GM23338 (cell line): ENCODE measurements at regions not wholly inside any gene's neighbourhood (a gene's known extent, or its start where the extent isn't known, plus 50 kb on each side); places are given as distances from the start of the nearest gene placed in this dataset.

Experiments used
- ATAC-seq: fragments of 200-7000 bp; cut with Tn5 transposase; 3 replicates; pipeline ENCODE4 v1.9.1; 2020
- DNase-seq: peaks from one replicate; pipeline ENCODE4 v3.0.0-alpha.2; 2015; ENCODE audit warnings: low spot score
- H2AFZ ChIP-seq: fragments of 200-600 bp; sonication (generic); 2 replicates; pipeline ENCODE4 v1.8.0; 2016; ENCODE audit warnings: antibody characterized with exemption, mild to moderate bottlenecking, moderate library complexity
- H3F3A ChIP-seq: fragments of 200-600 bp; sonication (generic); replicated peaks from 2 replicates; pipeline ENCODE4 v1.8.0; 2017; ENCODE audit warnings: antibody characterized with exemption, mixed run types, low read depth
- H3K27ac ChIP-seq: fragments of 200-600 bp; sonication (generic); 2 replicates; pipeline ENCODE4 v1.6.1; 2016; ENCODE audit warnings: low read depth
- H3K27me3 ChIP-seq: fragments of 200-600 bp; sonication (generic); 2 replicates; pipeline ENCODE4 v1.8.0; 2016; ENCODE audit warnings: mild to moderate bottlenecking, mixed run types, moderate library complexity; ENCODE audit not compliant: insufficient read depth
- H3K36me3 ChIP-seq: fragments of 200-600 bp; sonication (generic); 2 replicates; pipeline ENCODE4 v1.8.0; 2016; ENCODE audit warnings: mild to moderate bottlenecking; ENCODE audit not compliant: insufficient read depth
- H3K4me1 ChIP-seq: fragments of 200-600 bp; sonication (generic); 2 replicates; pipeline ENCODE4 v1.8.0; 2016; ENCODE audit warnings: mild to moderate bottlenecking, moderate library complexity; ENCODE audit not compliant: insufficient read depth
- H3K4me2 ChIP-seq: fragments of 200-600 bp; sonication (generic); 2 replicates; pipeline ENCODE4 v1.7.1; 2017; ENCODE audit warnings: mixed run types
- H3K4me3 ChIP-seq: fragments of 200-600 bp; sonication (generic); 2 replicates; pipeline ENCODE4 v1.6.1; 2016; ENCODE audit warnings: mixed run types
- H3K79me2 ChIP-seq: fragments of 200-600 bp; sonication (generic); replicated peaks from 2 replicates; pipeline ENCODE4 v1.8.0; 2017; ENCODE audit warnings: mild to moderate bottlenecking; ENCODE audit not compliant: insufficient read depth
- H3K9me2 ChIP-seq: fragments of 200-600 bp; sonication (generic); 2 replicates; pipeline ENCODE4 v1.8.0; 2017; ENCODE audit not compliant: insufficient read depth
- H4K20me1 ChIP-seq: fragments of 200-600 bp; sonication (generic); replicated peaks from 2 replicates; pipeline ENCODE4 v1.8.0; 2017; ENCODE audit warnings: mild to moderate bottlenecking; ENCODE audit not compliant: insufficient read depth
- H3K27ac Mint-ChIP-seq: 2 replicates; pipeline ENCODE4 v1.8.0; 2020; ENCODE audit warnings: inconsistent platforms, mild to moderate bottlenecking, moderate library complexity, mixed read lengths
- H3K27me3 Mint-ChIP-seq: 3 replicates; pipeline ENCODE4 v1.8.0; 2022; ENCODE audit warnings: low read depth, mild to moderate bottlenecking, moderate library complexity, mixed read lengths, inconsistent platforms; ENCODE audit not compliant: insufficient read depth, poor library complexity
- H3K36me3 Mint-ChIP-seq: 3 replicates; pipeline ENCODE4 v1.8.0; 2021; ENCODE audit warnings: low read depth, mild to moderate bottlenecking, inconsistent platforms, moderate library complexity, mixed read lengths
- H3K4me1 Mint-ChIP-seq: 3 replicates; pipeline ENCODE4 v1.8.0; 2020; ENCODE audit warnings: mild to moderate bottlenecking, inconsistent platforms, mixed read lengths
- H3K4me3 Mint-ChIP-seq: 3 replicates; pipeline ENCODE4 v1.8.0; 2021; ENCODE audit warnings: moderate library complexity, mild to moderate bottlenecking, inconsistent platforms, mixed read lengths
- H3K9me3 Mint-ChIP-seq: 3 replicates; pipeline ENCODE4 v1.8.0; 2020; ENCODE audit warnings: moderate library complexity, mild to moderate bottlenecking, inconsistent platforms, mixed read lengths
- EZH2phosphoT487 ChIP-seq: fragments of 200-600 bp; sonication (generic); IDR thresholded peaks from one replicate; pipeline ENCODE4 v1.8.1; 2018; ENCODE audit warnings: antibody characterized with exemption; ENCODE audit not compliant: unreplicated experiment
- JUNB ChIP-seq: IDR thresholded peaks from one replicate; pipeline ENCODE4 v1.6.1; 2016; ENCODE audit warnings: antibody characterized with exemption; ENCODE audit not compliant: unreplicated experiment
- NANOG ChIP-seq: IDR thresholded peaks from 2 replicates; pipeline ENCODE4 v1.6.1; 2016; ENCODE audit warnings: antibody characterized with exemption, borderline replicate concordance
- STAT1 ChIP-seq: IDR thresholded peaks from one replicate; pipeline ENCODE4 v1.6.1; 2016; ENCODE audit warnings: antibody characterized with exemption; ENCODE audit not compliant: unreplicated experiment
- ZNF114 ChIP-seq: fragments of 250-450 bp; sonication (Bioruptor Pico); IDR thresholded peaks from 2 replicates; pipeline ENCODE4 v1.5.0; 2020; ENCODE audit warnings: mild to moderate bottlenecking, moderate library complexity
- ZNF331 ChIP-seq: fragments of 250-450 bp; sonication (Bioruptor Pico); IDR thresholded peaks from 2 replicates; pipeline ENCODE4 v1.5.0; 2020; ENCODE audit warnings: low read depth, mild to moderate bottlenecking, moderate library complexity
- TF ChIP-seq, protein P1 (sequence below): IDR thresholded peaks from one replicate; pipeline ENCODE4 v1.6.1; 2018; ENCODE audit warnings: antibody characterized with exemption; ENCODE audit not compliant: unreplicated experiment
- TF ChIP-seq, protein P2 (sequence below), 2 experiments: fragments of 200-600 bp in 1 of 2; sonication (generic) in 1 of 2; conservative IDR thresholded peaks; 2 replicates each; pipeline versions ENCODE4 v1.5.1 to v1.6.1; 2016 to 2017; ENCODE audit warnings: antibody characterized with exemption in 2 of 2, low read depth in 2 of 2, mild to moderate bottlenecking in 2 of 2, moderate library complexity in 1 of 2

- TF ChIP-seq ZNF114 (CRISPR knock-in tag) (no peak), NANOG (no peak), JUNB (no peak), ZNF331 (CRISPR knock-in tag) (no peak), EZH2phosphoT487 (no peak), STAT1 (no peak)
- TF ChIP-seq, protein P1, sequence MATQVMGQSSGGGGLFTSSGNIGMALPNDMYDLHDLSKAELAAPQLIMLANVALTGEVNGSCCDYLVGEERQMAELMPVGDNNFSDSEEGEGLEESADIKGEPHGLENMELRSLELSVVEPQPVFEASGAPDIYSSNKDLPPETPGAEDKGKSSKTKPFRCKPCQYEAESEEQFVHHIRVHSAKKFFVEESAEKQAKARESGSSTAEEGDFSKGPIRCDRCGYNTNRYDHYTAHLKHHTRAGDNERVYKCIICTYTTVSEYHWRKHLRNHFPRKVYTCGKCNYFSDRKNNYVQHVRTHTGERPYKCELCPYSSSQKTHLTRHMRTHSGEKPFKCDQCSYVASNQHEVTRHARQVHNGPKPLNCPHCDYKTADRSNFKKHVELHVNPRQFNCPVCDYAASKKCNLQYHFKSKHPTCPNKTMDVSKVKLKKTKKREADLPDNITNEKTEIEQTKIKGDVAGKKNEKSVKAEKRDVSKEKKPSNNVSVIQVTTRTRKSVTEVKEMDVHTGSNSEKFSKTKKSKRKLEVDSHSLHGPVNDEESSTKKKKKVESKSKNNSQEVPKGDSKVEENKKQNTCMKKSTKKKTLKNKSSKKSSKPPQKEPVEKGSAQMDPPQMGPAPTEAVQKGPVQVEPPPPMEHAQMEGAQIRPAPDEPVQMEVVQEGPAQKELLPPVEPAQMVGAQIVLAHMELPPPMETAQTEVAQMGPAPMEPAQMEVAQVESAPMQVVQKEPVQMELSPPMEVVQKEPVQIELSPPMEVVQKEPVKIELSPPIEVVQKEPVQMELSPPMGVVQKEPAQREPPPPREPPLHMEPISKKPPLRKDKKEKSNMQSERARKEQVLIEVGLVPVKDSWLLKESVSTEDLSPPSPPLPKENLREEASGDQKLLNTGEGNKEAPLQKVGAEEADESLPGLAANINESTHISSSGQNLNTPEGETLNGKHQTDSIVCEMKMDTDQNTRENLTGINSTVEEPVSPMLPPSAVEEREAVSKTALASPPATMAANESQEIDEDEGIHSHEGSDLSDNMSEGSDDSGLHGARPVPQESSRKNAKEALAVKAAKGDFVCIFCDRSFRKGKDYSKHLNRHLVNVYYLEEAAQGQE: no peak
- TF ChIP-seq, protein P2, sequence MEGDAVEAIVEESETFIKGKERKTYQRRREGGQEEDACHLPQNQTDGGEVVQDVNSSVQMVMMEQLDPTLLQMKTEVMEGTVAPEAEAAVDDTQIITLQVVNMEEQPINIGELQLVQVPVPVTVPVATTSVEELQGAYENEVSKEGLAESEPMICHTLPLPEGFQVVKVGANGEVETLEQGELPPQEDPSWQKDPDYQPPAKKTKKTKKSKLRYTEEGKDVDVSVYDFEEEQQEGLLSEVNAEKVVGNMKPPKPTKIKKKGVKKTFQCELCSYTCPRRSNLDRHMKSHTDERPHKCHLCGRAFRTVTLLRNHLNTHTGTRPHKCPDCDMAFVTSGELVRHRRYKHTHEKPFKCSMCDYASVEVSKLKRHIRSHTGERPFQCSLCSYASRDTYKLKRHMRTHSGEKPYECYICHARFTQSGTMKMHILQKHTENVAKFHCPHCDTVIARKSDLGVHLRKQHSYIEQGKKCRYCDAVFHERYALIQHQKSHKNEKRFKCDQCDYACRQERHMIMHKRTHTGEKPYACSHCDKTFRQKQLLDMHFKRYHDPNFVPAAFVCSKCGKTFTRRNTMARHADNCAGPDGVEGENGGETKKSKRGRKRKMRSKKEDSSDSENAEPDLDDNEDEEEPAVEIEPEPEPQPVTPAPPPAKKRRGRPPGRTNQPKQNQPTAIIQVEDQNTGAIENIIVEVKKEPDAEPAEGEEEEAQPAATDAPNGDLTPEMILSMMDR (conservative IDR thresholded peaks at IDR 0.05; ENCODE audit: low read depth in 2 of 2): no peak
Measured at GRCh38 chr9:100774962-100775361, 197.1 kb downstream of the CAVIN4 start (continued).

- no peaks in the 10 kb centered on the region for H3K27me3 ChIP-seq
- TF ChIP-seq STAT1: no peak
- TF ChIP-seq, protein P2 (conservative IDR thresholded peaks at IDR 0.05; ENCODE audit: low read depth in 2 of 2): no peak
- no peak for TF ChIP-seq ZNF114 (CRISPR knock-in tag)
- H3F3A ChIP-seq: no peaks in the 10 kb centered on the region
- H2AFZ ChIP-seq: no peak overlapping the region
- no peak overlapping the region for H3K4me3 ChIP-seq
- Mint-ChIP-seq H3K4me1 (peaks cover 26% of the 10 kb centered on the region), H3K27me3 (peaks cover 3% of the 10 kb centered on the region), H3K27ac (no peak overlapping the region), H3K9me3 (no peaks in the 10 kb centered on the region; the same call in 2 of the 3 replicates), H3K4me3 (no peak overlapping the region), H3K36me3 (no peaks in the 10 kb centered on the region)
- H3K9me2 ChIP-seq: no peaks in the 10 kb centered on the region
- H3K79me2 ChIP-seq: no peaks in the 10 kb centered on the region
- H3K4me1 ChIP-seq: peaks cover 23% of the 10 kb centered on the region
- DNase-seq (no peak), ATAC-seq (no peak)
- no peak overlapping the region for H3K4me2 ChIP-seq
- no peak overlapping the region for H3K27ac ChIP-seq
- no peaks in the 10 kb centered on the region for H4K20me1 ChIP-seq
- no peaks in the 10 kb centered on the region for H3K36me3 ChIP-seq
Measured at GRCh38 chr9:100775912-100776311, 198.0 kb downstream of the CAVIN4 start.
